GM21515 (cell line): ENCODE measurements at regions not wholly inside any gene's neighbourhood (a gene's known extent, or its start where the extent isn't known, plus 50 kb on each side); places are given as distances from the start of the nearest gene placed in this dataset.

Source experiments
- ATAC-seq: cut with Tn5 transposase; IDR thresholded peaks from one replicate; pipeline ENCODE4 v1.9.1; 2021; ENCODE audit not compliant: unreplicated experiment

- no peak for ATAC-seq
Observed at GRCh38 chr5:101937041-101937440, 359.0 kb downstream of the SLCO4C1 start.

GRCh38 chr5:101935086-101935485, 361.0 kb downstream of the SLCO4C1 start:
- no peak for ATAC-seq

- ATAC-seq: no peak
Observed at GRCh38 chr5:101932599-101932998, 363.5 kb downstream of the SLCO4C1 start.

- ATAC-seq: no peak
Observed at GRCh38 chr5:101929628-101930027, 366.5 kb downstream of the SLCO4C1 start.

- ATAC-seq: no peak
Observed at GRCh38 chr5:101917166-101917565, 378.9 kb downstream of the SLCO4C1 start.

- no peak for ATAC-seq
Observed at GRCh38 chr5:101915554-101915953, 380.5 kb downstream of the SLCO4C1 start.

GRCh38 chr5:101904736-101905135, 391.3 kb downstream of the SLCO4C1 start:
- no peak for ATAC-seq

GRCh38 chr5:101897914-101898313, 398.2 kb downstream of the SLCO4C1 start:
- ATAC-seq: no peak

- no peak for ATAC-seq
Observed at GRCh38 chr5:101894985-101895384, 401.1 kb downstream of the SLCO4C1 start.

- ATAC-seq: no peak
Observed at GRCh38 chr5:101878190-101878589, 417.9 kb downstream of the SLCO4C1 start.

GRCh38 chr5:101877451-101877850, 418.6 kb downstream of the SLCO4C1 start:
- ATAC-seq: no peak

GRCh38 chr5:101866473-101866872, 429.6 kb downstream of the SLCO4C1 start:
- ATAC-seq: no peak

- ATAC-seq: no peak
Observed at GRCh38 chr5:101860563-101860962, 435.5 kb downstream of the SLCO4C1 start.

GRCh38 chr5:101860145-101860544, 435.9 kb downstream of the SLCO4C1 start:
- ATAC-seq: no peak

GRCh38 chr5:101846496-101846895, 449.6 kb downstream of the SLCO4C1 start:
- no peak for ATAC-seq

GRCh38 chr5:101843055-101843454, 453.0 kb downstream of the SLCO4C1 start:
- no peak for ATAC-seq

- ATAC-seq: no peak
Observed at GRCh38 chr5:101838435-101838834, 457.6 kb downstream of the SLCO4C1 start.

GRCh38 chr5:101829255-101829654, 466.8 kb downstream of the SLCO4C1 start:
- ATAC-seq: no peak

GRCh38 chr5:101811466-101811865, 484.6 kb downstream of the SLCO4C1 start:
- ATAC-seq: no peak

- no peak for ATAC-seq
Observed at GRCh38 chr5:101806410-101806809, 489.7 kb downstream of the SLCO4C1 start.

GRCh38 chr5:101796427-101796826, 499.7 kb downstream of the SLCO4C1 start:
- no peak for ATAC-seq

- ATAC-seq: no peak
Observed at GRCh38 chr5:101788797-101789196, 507.3 kb downstream of the SLCO4C1 start.

- no peak for ATAC-seq
Observed at GRCh38 chr5:101785090-101785489, 511.0 kb downstream of the SLCO4C1 start.
